ENCODE measurements at regions not wholly inside any gene's neighbourhood (a gene's known extent, or its start where the extent isn't known, plus 50 kb on each side); places are given as distances from the start of the nearest gene placed in this dataset.
"Not testable (repeated sequence)": the region's sequence is repeated elsewhere in the genome, so short reads cannot be mapped to it uniquely, and the experiment has no call there.

DNA sequence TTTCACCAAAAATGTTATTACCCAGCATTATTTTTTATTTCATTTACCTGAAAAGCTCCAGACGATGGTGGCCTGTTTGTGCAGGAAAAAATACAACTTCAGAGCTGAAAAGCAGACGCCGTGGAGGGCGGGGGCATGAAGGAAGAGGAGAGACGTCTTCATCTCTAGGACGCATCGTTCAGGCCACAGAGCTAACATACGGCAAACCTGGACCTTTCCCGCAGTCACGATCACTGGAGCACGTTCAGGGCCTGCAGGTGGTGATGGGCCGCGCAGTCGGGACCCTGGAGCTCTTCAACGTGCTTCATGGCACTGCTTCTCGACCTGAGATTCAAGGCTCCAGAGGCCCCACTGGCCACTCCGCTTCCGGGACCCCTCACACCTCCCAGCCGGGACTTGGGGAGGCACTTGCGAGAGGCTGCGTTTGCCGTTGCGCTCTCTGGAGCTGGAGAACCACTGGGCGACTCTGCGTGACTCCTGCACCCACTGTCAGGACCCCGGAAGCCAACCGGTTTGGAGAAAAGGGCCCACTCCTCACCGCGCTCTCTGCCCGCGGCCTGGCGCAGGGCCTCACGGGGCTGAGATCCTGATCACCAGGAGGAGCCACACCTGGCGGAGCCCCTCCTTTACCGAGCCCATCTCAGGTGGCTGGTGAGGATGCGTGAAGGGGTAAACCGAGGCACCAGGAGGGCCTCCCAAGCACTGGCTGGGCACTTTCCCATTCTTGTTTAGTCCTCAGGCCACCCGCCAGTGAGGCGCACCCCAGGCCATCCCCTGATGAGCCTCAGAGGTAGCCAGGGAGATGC, 164.4 kb upstream of the AFDN start:
- ATAC-seq: no peak

DNA sequence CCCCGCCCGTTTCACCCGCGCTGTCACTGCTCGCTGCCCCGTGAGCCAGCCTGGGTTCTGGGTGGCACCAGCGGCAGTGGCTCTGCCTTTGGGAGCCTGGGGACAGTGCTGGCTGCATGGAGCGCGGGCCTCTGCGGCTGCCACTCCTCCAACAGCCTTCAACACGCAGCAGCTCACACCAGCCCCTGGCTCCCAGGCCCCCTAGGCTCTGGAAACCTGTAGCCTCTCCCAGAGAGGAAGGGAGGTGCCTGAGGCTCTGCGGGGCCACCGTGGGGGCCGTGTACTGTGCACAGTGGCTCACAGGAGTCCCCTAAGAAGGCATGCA, 163.9 kb upstream of the AFDN start:
- ATAC-seq: no peak

DNA sequence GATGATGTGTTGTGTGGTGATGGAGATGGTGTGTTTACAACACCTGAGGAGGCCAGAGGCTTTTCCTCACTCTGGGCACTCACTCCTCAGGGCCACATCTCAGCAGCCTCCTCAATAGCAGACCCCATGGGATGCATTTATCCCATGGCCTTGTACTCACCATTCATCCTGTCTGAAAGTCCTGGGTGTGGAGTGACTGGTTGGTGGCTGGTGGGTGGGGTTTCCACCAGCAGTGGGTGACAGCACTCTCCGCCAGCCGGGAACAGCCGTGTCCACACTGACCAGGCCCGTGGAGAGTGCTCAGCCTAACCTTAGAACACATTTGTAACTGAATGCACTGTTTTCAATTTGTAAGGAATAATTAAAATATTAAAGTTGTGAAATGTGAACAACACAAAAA, 163.4 kb upstream of the AFDN start:
- ATAC-seq: no peak

DNA sequence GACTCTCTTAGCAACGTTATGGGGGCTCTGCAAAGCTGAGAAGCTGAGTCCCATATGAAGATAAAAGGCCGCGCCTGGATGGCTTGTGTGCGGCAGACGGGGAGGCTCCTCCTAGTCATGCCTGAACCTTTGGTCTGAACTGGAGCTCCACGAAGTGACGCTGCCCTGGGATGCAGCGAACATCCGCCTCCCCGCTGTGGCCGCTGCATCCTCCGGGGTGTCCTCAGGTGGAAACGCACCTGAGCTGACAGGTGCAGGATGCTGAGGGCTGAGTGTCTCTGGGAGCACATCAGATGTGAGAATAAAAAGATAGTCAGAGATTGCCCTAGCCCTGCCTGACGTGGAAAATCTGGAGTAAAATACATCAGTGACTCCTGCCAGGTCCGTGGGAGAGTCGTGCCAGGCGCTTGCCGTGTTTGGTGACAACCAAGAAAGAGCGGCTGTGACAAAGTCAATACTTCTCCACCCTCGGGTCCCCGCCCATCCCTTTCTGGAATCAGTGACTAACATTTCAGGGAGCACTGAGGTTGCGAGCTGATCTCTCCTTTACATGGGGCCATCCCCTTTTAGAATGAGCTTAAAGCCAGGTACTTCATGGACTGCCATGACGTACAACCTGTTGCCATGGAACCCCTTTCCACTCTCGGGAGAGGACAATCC, 162.8 kb upstream of the AFDN start:
- ATAC-seq: peak; percentile 26

DNA sequence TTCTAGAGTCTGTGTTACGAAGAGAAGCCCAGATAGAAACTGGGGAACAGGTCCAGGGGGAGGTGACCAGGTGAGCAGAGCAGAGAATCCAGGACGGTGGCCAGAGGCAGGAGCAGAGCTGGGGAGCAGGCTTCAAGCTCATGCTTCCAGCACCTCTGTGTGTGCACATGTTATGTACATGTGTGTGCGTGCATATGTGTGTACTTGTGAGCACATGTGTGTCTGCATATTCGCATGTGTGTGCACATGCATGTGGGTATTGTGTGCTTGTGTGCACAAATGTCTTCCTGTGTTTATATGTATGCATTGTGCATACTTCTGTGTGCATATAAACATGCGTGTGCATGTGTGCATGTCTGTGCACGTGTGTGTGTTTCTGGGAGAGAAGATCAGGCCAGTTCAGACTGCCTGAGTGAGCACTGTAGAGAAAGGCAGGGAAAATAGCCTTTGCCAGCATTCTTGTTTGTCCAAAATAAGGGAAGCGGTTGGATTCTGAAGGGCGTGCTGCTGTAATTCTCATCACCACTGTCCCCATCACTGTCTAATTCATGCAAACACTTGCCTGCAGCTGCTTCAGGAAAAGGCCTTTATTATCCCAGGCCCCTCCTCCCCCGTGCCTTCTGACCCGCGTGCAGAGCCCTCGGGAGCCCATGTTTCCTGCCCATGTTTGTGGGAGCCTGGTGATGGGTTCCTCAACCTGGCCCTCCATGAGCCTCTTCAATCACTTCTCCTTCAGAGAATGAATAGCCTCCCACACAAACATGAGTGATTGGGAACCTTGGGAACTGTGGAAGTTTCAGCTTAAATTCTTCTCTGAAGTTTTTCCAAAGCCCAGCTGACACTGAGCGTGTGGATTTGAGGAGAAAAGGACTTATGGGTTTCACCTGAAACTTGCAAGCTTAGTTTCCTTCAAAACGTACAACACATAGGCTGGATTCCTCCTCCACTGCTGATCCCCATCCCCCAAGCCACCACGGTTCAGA, 161.7 kb upstream of the AFDN start:
- ATAC-seq: no peak

DNA sequence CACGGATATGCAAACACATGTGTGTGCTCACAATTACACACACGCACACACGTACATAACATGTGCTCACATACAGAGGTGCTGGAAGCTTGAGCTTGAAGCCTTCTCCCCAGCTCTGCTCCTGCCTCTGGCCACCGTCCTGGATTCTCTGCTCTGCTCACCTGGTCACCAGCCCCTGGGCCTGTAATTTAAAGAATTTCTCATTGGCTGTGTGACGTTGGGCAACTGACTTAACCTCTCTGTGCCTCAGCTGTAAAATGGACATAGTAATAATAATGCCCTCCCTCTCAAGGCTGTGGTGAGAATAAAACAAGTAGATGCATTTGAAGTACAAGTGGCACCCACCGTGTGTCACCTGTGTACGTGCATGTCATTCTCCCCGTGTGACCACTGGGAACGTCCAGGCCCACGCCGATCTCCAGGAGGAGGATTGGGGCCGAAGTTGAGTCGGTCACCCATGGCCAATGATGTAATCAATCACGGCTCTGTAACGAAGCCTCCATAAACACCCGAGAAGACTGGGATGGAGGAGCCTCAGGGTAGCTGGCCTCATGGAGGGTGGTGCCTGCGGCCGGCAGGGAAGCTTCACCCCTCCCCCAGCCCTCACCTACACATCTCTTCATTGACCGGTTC, 160.9 kb upstream of the AFDN start:
- ATAC-seq: no peak

DNA sequence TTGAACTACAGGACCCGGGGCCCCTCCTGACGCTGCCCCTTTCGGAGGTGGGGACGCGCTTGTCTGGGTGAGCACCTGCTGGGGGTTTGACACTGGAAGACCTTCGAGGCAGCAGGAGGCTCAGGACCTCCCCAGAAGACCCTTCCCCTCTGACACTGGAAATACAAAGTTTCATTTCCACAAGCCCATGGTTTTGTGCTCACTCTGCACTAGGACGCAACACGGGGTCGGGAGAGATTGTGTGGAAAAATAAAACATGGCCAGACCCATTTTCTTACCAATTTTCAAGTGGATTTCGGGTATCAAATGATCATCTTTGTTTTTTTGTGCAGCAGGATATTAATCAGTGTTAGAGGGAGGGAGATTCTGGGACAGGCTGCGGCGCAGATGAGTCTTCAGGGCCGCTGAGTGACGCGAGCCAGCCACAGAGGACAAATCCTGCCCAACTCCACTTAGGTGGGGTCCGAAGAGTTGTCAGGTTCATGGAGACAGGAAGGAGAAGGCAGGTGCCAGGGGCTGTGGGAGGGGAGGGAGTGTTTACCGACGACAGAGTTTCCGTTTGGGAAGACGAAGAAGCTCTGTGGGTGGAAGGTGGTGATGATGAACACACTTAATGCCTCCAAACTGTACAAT, 160.0 kb upstream of the AFDN start:
- ATAC-seq: no peak

DNA sequence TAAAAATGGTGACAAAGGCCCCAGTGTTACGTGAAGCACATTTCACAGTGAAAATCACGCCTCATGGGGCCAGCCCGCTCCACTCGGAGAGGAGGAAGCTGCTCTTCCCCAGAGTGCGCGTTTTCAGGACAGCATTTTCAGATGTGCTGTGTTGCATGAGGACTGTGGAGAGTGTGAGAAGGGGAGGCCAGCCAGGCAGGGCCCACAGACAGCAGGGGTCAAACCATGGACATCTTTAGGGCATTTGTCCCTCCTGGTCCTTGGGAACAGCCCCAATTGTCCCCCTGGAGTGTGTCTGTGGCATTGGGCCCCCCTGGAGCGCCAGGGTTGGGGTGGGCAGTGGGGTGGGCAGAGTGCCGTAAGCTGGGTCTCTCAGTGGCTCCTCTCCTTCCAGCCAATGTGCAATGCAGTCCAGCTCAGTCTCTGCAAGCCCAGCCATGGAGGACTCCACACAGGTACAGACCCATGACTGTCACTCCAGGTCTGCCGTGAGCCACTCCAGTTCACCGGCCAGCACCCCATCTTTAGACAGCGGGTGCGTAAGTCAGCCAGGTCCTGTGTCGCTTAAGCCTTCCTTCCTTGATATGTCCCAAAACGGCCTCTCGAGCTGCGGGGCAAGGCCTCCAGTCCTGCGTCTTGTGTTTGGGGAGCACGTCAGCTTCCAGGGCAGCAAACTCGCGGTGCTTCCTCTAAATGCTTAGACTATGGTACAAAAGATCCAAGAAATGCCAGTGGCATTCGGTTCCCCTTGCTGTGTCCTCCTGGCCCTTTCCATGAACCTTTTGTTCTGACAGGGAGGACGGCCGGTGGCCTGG, 159.3 kb upstream of the AFDN start:
- ATAC-seq: no peak

DNA sequence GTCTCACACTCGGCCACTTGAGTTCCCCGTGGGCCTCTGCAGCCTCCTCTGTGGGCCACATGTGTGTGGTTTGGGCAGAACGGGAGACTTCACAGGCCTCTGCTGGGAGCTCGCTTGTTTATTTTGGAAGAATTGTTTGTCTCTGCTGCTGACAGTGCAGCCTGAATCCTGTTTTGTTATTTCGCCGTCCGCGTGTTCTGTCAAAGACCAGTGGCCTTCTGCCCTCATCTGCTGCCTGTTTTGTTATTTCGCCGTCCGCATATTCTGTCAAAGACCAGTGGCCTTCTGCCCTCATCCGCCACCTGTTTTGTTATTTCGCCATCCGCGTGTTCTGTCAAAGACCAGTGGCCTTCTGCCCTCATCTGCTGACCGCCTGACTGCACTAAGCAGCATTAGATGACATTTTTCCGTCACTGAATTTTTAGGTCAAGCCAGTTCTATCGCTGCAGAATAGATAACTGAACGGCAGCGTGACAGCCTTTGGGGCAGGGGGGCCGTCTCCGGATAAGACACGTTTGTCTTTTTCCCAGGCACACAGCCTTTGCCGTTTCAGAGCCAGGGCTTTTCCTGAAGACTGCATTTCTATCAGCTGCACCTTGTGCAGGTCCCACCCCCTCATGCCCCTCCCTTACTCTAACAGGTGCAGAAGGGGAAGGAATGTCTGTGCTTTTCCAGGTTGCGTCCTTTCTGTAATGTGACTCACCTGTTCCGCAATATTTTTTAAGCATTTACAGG, 158.5 kb upstream of the AFDN start:
- no peak for ATAC-seq

DNA sequence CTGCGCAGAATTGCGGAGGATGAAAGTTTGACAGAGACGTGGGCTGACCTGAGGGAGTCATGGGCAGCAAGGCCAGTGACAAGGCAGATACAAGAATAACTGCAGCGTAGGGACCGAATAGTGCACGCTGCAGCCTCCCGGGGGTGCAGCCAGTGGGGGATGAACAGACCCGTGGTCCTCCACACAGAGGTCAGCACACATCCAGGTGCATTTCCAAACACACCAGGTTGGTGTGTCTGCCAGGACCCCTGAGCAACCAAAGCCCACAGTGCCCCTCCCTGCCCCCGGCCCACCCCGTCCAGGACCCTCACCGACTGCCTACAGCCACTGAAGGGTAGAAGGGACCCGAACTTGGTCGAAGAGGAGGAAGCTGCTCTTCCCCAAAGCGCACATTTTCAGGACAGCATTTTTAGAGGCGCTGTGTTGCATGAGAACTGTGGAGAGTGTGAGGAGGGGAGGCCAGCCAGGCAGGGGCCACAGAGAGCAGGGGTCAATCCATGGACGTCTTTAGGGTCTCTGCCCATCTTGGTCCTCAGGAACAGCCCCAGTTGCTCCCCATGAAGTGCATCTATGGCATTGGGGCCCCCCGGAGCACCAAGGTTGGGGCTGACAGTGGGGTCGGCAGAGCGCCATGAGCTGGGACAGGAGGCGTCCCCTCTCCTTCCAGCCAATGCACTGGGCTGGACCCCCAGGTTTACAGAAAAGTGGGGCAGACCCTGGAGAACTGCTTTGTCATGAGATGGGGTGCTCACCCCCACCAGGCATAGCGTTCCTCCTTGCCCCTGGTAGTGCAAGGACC, 157.8 kb upstream of the AFDN start:
- no peak for ATAC-seq

DNA sequence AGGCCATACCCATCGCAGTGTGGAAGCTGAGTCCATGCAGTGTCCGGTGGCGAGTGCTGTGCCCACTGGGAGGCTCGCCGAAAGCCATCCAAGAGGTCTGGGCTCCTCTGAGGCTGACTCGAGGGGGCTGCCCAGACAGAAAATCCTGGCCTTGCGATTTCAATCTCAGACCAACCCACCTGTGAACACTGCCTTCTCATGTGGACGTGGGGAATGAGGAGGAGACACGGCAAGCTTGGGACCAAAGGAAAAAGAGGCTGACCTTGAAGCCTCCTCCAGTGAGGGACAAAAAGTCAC, 157.2 kb upstream of the AFDN start:
- ATAC-seq: no peak

DNA sequence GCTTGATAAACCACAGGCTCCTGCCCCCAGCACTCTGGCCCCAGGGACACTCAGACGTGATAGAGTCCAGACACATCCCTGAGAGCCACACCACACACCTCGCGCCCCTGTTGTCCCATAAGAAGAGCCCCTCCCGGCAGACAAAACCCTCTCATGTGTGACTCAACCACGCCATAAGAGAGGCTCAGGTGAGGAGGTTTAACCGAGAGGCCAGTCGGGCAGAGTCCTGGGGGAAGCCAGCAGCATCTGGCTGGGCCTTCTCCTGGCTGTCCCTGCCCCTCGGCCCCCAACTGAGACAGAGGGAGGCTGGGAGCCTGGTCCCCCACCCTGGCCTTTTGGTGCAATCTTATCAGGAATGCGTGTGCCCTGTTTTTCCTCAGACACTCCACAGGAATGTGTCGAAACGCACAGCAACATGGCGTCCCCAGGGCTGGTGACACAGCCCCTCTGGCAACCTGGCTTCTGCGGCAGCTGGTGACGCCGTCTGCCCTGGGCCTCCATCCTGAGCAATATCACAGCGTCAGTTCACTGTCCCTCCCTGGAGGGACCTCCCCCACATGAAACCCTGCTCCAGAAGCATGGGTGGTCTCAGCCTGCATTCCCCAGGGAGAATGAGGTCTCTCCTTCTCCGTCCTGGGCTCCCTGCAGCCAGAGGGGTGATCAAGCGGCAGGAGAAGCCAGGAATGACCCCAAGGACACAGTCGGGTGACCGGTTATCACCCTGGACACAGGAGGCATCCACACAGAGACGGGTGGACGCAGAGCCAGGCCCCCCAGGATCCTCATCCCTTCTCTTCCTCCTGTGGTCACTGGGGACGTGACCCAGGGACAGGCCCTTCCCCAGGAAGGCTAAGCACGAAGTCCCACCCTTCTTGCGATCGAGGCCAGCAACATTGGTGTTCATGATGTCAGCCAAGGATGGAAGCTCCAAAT, 156.6 kb upstream of the AFDN start:
- no peak for ATAC-seq

DNA sequence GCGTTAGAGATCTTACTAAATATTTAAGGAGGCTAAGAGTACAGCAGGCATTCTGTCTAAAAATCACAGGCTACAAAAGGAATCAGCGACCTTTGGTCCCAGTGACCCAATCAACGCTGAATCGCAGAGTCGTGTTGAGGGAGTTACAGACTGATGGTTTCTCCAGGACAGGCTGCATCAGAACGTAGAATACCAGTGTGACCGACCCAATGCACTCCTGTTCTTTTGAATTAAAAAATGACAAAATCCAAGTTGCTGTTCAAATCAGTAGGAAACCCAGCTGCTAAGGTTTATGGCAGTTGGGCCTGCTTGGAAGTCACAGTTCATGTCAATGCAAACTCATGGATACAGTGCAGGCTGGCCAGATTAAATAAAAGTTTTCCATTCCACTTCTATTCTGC, 155.8 kb upstream of the AFDN start:
- ATAC-seq: no peak

DNA sequence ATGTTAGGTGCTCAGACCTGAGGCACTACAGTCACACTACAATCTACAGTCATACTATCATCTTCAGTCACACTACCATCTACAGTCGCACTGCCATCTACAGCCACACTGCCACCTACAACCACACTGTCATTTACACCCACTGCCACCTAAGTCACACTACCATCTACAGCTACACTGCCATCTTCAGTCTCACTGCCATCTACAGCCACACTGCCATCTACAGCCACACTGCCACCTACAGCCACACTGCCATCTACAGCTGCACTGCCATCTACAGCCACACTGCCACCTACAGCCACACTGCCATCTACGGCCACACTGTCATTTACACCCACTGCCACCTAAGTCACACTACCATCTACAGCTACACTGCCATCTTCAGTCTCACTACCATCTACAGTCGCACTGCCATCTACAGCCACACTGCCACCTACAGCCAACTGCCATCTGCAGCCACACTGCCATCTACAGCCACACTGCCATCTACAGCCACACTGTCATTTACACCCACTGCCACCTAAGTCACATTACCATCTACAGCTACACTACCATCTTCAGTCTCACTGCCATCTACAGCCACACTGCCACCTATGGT, 155.2 kb upstream of the AFDN start:
- ATAC-seq: not testable (repeated sequence)

DNA sequence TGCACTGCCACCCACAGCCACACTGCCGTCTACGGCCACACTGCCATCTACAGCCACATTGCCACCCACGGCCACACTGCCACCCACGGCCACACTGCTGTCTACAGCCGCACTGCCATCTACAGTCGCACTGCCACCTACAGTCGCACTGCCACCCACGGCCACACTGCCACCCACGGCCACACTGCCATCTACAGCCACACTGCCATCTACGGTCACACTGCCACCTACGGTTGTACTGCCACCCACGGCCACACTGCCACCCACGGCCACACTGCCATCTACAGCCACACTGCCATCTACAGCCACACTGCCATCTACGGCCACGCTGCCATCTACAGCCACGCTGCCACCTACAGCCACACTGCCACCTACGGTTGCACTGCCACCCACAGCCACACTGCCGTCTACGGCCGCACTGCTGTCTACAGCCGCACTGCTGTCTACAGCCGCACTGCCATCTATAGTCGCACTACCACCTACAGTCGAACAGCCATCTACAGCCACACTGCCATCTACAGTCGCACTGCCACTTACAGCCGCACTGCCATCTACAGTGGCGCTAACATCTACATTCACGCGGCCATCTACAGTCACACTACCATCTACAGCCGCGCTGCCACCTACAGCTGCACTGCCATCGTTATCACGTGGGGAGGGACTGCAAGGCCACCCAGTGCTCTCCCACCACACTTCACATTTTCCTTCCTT, 154.6 kb upstream of the AFDN start:
- ATAC-seq: no peak

DNA sequence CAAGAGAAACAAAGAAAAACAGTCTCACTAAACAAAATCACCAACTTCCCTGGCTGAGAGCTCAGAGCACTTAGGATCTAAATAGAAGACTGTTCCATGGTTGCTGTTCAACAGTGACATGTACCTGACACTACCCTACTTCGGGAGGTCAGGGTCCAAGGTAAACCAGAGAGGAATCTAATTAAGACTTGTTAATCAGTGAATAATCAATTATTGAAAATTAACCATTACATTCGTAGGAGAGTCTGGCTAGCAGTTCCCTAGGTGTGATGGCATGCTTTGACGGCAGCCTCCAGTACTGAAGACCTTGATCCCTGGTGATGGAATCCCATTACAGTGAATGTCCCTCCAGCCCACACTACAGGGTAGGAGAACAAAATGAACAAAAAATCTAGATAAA, 154.0 kb upstream of the AFDN start:
- no peak for ATAC-seq

DNA sequence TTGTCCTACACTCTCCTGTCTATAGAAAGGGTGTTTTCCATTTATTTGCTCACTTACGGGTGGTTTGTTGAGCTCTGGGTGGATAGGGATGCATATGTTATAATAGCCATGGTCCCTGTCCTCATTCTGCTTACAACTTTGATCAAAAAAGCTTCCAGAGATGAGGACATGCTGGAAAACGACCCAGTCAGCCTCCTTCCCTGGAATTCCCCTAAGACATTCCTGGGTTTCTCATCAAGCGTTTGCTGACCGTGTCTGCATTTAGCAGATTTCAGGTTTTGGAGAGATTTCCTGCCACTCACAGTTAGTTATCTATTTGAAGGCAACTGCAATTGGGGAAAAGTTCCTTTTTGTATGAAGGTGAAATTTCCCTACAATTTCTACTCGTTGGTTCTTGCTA, 152.8 kb upstream of the AFDN start:
- no peak for ATAC-seq

DNA sequence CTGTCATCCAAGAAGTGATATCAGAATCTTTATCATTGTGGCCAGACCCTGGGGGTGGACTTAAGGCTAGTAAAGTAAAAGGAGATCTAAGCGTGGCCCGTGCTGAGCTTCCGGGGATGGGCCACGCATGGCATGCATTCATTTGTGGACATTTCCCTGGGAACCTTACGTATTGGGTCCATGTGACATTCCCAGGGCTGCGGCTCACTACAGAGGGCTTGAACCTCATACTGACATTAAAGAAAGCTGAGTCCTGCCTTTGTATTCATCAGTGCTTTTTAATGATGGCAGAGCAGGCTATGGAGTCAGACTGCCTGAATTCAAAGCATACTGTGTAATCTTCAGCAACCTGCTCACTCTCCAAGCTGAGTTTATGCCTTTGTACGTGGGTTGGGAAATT, 152.2 kb upstream of the AFDN start:
- ATAC-seq: no peak
